Thyroid gland (tissue), 4 donors: ENCODE measurements at regions not wholly inside any gene's neighbourhood (a gene's known extent, or its start where the extent isn't known, plus 50 kb on each side); places are given as distances from the start of the nearest gene placed in this dataset.

Experiments used
- DNase-seq, 2 donors: peaks; one replicate each; pipeline ENCODE4 v3.0.0-alpha.2; 2019
- H3K27ac ChIP-seq, 3 donors: fragments of 200-600 bp; sonication (generic); 1 replicate in 2 of 3; 2 replicates in 1 of 3; pipeline ENCODE4 v1.5.1; 2016 to 2019; ENCODE audit warnings: mild to moderate bottlenecking in 1 of 3, moderate library complexity in 1 of 3
- H3K27me3 ChIP-seq: fragments of 200-600 bp; sonication (generic); one replicate; pipeline ENCODE4 v1.5.1; 2019
- H3K36me3 ChIP-seq, 2 donors: fragments of 200-600 bp; sonication (generic); one replicate each; pipeline ENCODE4 v1.5.1; 2016 to 2019
- H3K4me1 ChIP-seq, 2 donors: fragments of 200-600 bp; sonication (generic); one replicate each; pipeline ENCODE4 v1.5.1; 2017 to 2019
- H3K4me3 ChIP-seq, 3 donors: fragments of 200-600 bp; sonication (generic); replicated peaks in 1 of 3; 1 replicate in 2 of 3; 2 replicates in 1 of 3; pipeline ENCODE4 v1.5.1; 2016; ENCODE audit warnings: mild to moderate bottlenecking in 1 of 3
- H3K9me3 ChIP-seq: fragments of 200-600 bp; sonication (generic); one replicate; pipeline ENCODE4 v1.5.1; 2017
- POLR2A ChIP-seq, 2 donors: fragments of 450-650 bp; IDR thresholded peaks; one replicate each; pipeline ENCODE4 v1.6.1; 2017; ENCODE audit warnings: antibody characterized with exemption in 2 of 2, mild to moderate bottlenecking in 2 of 2, moderate library complexity in 1 of 2
- WGBS, 2 donors: methylation state at CpG; one replicate each; pipeline ENCODE4 v1.1.5; 2017; 5-methylcytosine and 5-hydroxymethylcytosine counted together
- intact Hi-C: fragments of 100-400 bp; cut with DNase I; formaldehyde crosslinking; loops from one replicate; pipeline ENCODE4 v1.15.1; 2023
- TF ChIP-seq, protein P1 (sequence below), 6 experiments: fragments of 200-600 bp in 3 of 6; fragments of 450-650 bp in 3 of 6; sonication (generic) in 3 of 6; IDR thresholded peaks; one replicate each; pipeline ENCODE4 v1.5.1; 2016 to 2019; ENCODE audit warnings: antibody characterized with exemption in 6 of 6, mild to moderate bottlenecking in 2 of 6, inconsistent platforms in 1 of 6, moderate library complexity in 1 of 6

DNA sequence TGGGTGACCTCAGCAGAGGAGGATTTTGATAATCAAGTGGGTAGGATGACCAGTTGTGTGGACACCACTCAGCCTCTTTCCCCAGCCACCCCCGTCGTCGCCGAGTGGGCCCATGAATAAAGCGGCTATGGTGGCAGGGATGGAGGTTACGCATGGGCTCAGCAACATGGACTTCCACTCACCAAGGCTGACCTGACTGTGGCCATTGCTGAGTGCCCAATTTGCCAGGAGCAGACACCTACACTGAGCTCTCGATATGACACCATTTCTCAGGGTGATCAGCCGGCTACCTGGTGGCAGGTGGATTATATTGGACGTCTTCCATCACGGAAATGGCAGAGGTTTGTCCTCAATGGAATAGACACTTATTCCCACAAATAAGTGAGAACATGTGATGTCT lies 361.3 kb downstream of the KLHL4 start:
- no peaks in the 10 kb centered on the region for H3K9me3 ChIP-seq
- H3K4me3 ChIP-seq: no peak overlapping the region
- H3K36me3 ChIP-seq: no peaks in the 10 kb centered on the region
- H3K27me3 ChIP-seq: no peaks in the 10 kb centered on the region
- TF ChIP-seq, protein P1, sequence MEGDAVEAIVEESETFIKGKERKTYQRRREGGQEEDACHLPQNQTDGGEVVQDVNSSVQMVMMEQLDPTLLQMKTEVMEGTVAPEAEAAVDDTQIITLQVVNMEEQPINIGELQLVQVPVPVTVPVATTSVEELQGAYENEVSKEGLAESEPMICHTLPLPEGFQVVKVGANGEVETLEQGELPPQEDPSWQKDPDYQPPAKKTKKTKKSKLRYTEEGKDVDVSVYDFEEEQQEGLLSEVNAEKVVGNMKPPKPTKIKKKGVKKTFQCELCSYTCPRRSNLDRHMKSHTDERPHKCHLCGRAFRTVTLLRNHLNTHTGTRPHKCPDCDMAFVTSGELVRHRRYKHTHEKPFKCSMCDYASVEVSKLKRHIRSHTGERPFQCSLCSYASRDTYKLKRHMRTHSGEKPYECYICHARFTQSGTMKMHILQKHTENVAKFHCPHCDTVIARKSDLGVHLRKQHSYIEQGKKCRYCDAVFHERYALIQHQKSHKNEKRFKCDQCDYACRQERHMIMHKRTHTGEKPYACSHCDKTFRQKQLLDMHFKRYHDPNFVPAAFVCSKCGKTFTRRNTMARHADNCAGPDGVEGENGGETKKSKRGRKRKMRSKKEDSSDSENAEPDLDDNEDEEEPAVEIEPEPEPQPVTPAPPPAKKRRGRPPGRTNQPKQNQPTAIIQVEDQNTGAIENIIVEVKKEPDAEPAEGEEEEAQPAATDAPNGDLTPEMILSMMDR (IDR thresholded peaks at IDR 0.05): no peak
- no peak for TF ChIP-seq POLR2A (IDR thresholded peaks at IDR 0.05)
- no peak for DNase-seq
- WGBS, 2 donors: 92 to 98% methylated on average over 10 of the region's 10 CpGs
- no peaks in the 10 kb centered on the region for H3K4me1 ChIP-seq
- intact Hi-C loops: no loop called here
- H3K27ac ChIP-seq: no peak overlapping the region

DNA sequence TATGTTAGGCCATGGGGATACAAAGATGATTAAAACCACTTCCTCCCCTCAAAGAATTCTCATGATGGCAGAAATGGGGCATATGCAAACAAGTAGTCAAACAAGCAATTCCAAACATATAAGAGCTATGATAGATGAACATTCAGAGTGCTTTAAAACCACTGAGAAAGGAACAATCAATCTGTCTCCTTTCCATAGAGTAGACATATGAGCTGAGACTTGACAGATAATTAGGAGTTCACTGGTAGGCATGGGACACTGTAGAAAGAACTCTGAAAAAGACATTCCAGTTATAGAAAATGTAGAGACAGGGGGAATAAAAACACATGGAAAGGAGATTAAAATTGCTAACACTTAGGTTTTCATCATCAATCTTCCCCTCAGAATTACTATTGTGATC lies 372.8 kb downstream of the KLHL4 start:
- Histone ChIP-seq H3K9me3 (no peaks in the 10 kb centered on the region), H3K4me3 (no peak overlapping the region), H3K27ac (no peak overlapping the region), H3K4me1 (no peaks in the 10 kb centered on the region), H3K27me3 (no peaks in the 10 kb centered on the region), H3K36me3 (no peaks in the 10 kb centered on the region)
- intact Hi-C loops: no loop called here
- no peak for DNase-seq
- TF ChIP-seq, protein P1 (IDR thresholded peaks at IDR 0.05): no peak
- TF ChIP-seq POLR2A (IDR thresholded peaks at IDR 0.05): no peak

DNA sequence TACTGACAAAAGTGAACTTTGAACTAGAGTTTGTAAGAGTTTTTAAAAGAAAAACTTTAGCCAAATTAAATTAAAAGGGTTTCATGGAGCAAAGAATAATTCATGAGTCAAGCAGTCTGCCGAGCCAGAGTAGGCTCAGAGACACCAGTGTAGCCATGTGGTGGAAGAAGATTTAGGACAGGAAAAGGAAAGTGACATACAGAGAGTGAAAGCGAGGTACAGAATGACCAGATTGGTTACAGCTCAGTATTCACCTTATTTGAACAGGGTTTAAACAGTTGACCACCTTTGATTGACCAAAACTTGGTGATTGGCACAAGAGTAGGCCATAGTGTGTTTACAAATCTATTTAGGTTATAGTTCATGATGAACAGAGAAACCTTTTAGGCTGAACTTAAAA lies 377.8 kb downstream of the KLHL4 start:
- no peaks in the 10 kb centered on the region for H3K9me3 ChIP-seq
- H3K36me3 ChIP-seq: no peaks in the 10 kb centered on the region
- H3K27ac ChIP-seq: no peak overlapping the region
- intact Hi-C loops: no loop called here
- TF ChIP-seq POLR2A (IDR thresholded peaks at IDR 0.05): no peak
- TF ChIP-seq, protein P1 (IDR thresholded peaks at IDR 0.05): no peak
- no peak for DNase-seq
- H3K4me1 ChIP-seq: no peaks in the 10 kb centered on the region
- no peaks in the 10 kb centered on the region for H3K27me3 ChIP-seq
- 70 to 79% methylated on average over 2 of the region's 2 CpGs for WGBS, 2 donors
- no peak overlapping the region for H3K4me3 ChIP-seq

DNA sequence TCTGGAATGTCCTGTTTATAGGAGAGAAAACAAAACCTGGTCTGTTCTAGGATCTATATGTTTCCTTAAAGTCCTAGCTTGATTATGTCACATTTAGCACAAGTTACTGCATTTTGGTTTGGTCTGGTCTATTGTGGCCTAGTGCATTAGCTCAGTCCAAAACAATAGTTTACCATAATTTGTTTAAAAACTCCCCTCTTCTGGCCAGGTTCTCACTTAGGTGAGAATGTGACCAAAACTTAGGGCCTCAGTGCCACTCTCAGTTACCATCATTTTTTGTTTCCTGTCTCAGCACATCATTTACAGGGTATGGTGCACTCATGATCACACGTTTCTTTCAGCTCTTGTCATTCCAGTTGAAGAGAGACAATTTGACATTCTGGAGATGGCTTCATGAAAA lies 378.5 kb downstream of the KLHL4 start:
- no peak for TF ChIP-seq POLR2A (IDR thresholded peaks at IDR 0.05)
- TF ChIP-seq, protein P1 (IDR thresholded peaks at IDR 0.05): no peak
- Histone ChIP-seq H3K4me1 (no peaks in the 10 kb centered on the region), H3K36me3 (no peaks in the 10 kb centered on the region), H3K27me3 (no peaks in the 10 kb centered on the region), H3K4me3 (no peak overlapping the region), H3K27ac (no peak overlapping the region), H3K9me3 (no peaks in the 10 kb centered on the region)
- intact Hi-C loops: no loop called here
- 95 to 100% methylated on average over 1 of the region's 1 CpG for WGBS, 2 donors
- DNase-seq: no peak

DNA sequence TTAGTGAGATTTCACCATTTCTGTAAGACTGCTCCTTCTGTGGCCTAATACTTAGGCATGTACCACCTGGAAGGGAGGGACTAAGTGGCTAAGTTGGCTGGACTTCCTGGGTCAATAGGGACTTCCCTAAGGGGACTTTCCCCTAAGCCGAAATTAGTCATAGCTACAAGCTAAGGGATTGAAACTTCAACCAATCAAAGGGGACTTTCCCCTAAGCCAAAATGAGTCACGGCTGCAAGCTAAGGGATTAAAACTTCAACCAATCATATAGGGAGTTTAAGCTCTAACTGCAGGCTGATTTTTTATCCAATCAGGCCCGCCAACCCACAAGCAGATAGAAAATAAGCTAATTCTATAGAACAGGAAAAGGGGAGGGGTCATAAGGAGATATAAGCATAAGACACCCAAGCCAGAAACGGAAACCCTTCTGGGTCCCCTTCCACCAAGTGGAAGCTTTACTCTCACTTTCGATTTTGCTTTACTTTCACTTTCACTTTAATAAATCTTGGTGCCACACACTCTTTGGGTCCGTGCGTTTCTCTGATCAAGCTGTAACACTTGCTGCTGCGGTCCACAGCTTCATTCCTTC lies 382.8 kb downstream of the KLHL4 start:
- no peak overlapping the region for H3K27ac ChIP-seq
- H3K4me3 ChIP-seq: no peak overlapping the region
- intact Hi-C loops: no loop called here
- H3K27me3 ChIP-seq: no peaks in the 10 kb centered on the region
- no peaks in the 10 kb centered on the region for H3K9me3 ChIP-seq
- DNase-seq: no peak
- TF ChIP-seq, protein P1 (IDR thresholded peaks at IDR 0.05): no peak
- TF ChIP-seq POLR2A (IDR thresholded peaks at IDR 0.05): no peak
- no peaks in the 10 kb centered on the region for H3K4me1 ChIP-seq
- 76 to 88% methylated on average over 7 to 8 of the region's 8 CpGs for WGBS, 2 donors
- H3K36me3 ChIP-seq: no peaks in the 10 kb centered on the region
